Retinal pigment epithelial cell (primary cell): ENCODE measurements at regions not wholly inside any gene's neighbourhood (a gene's known extent, or its start where the extent isn't known, plus 50 kb on each side); places are given as distances from the start of the nearest gene placed in this dataset.

Experiments used
- DNase-seq: peaks from one replicate; pipeline ENCODE4 v3.0.0-alpha.2; 2010; ENCODE audit warnings: low read depth
- H3K4me3 ChIP-seq: 2 replicates; pipeline ENCODE4 v1.5.1; 2011; ENCODE audit warnings: mild to moderate bottlenecking, low read length, control low read depth, moderate library complexity
- CTCF ChIP-seq: conservative IDR thresholded peaks from 2 replicates; pipeline ENCODE4 v1.5.1; 2011; ENCODE audit warnings: low read depth, low read length, control low read depth, inconsistent platforms

DNA sequence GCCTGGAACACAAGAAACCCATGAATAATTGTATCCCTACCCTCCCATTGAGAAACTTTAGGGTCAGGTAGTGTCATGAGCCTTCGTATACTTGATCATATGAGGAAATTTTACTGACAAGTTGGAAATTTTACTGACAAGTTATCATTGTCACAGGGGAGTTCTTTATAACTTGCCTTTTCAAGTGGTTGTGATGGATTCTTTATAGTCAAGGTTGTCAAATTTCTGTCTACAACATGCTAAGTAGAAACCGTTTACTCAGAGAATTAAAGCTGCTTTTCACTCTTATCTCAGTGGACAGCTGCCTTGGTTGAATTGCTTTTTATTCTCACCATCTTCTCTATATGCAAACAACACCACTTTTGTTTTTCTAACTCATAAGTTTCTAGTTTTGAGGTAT, 1286.4 kb downstream of the EPHA7 start:
- TF ChIP-seq CTCF, result no peak
- no peak for DNase-seq
- H3K4me3 ChIP-seq, result no peak overlapping the region

GRCh38 chr6:92132457-92132856, 1286.9 kb downstream of the EPHA7 start:
- no peak for TF ChIP-seq CTCF
- no peak for DNase-seq
- H3K4me3 ChIP-seq, result no peak overlapping the region

DNA sequence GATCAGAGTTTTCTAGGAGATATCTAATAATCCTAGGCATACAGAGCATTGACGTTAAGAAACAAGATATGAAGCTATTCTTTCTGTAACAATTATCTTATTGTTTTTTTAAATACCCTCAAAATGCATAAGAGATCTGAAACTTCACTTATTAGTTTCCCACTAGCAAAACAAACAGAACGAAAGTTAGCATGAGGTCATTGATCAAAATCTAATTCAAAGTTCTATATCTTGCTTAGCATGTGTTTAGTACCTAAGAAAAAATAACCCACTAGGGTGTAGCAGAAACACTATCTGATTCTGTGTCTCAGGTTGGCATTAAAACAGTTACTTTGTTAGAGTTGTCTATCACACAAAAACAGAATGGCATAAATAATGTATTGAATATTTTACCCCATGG, 1288.4 kb downstream of the EPHA7 start:
- no peak overlapping the region for H3K4me3 ChIP-seq
- no peak for TF ChIP-seq CTCF
- no peak for DNase-seq

DNA sequence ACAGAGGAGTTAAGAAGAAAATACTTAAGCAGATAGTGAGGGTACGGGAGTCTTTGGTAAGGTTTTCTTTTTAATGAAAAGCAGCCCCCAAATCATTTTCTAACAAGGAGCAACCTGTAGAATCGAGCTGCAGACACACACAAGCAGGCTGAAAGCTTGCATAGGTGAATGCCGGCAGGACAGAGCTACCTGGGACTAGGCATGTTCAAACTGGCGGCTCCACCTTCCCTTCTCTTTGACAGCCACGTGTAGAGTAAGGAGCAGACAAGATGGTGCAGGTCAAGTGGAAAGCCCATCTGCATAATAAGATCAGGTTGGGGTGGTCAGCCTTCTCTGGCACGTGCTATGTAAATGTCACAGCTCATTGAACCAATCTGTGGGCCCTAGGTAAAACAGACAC, 1292.4 kb downstream of the EPHA7 start:
- DNase-seq, result no peak
- H3K4me3 ChIP-seq, result no peak overlapping the region
- TF ChIP-seq CTCF, result no peak

DNA sequence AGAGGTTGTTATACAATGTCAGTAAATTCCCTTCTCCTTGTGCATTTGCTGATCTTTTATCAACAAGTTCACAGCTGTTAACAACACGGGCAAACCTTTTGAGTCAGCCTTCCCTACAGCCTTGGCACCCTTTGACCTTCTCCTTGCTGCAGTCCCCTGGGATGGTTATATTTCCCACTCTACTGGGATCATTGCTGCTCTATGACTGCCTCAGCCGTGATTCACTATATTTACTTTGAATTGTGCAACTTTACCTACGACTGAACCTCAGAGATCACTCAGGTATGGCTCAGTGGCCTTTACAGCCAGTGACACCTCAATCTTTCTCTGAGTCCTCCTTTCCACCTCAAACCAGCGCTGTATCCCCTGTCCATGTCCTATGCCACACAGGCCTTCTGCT, 1293.3 kb downstream of the EPHA7 start:
- no peak for DNase-seq
- no peak for TF ChIP-seq CTCF
- H3K4me3 ChIP-seq, result no peak overlapping the region

DNA sequence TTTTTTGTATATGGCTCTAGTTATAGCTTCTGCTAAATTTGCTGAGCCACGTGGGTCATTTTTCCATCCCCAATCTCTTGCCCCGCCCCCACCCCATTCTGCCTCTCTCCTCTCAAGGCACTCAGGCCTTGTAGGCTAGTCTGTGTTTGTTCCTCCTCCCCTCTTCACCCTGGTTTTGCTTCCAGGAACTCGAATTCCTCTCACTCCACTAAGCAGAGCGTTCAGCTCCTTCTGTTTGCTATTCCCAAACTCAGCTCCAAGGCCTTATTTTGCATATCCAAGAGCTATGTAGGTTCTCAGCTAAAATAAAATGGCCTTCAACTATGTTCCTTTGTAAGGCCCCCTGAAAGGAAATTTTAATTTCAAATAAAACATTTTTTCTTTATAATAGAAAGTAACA, 1293.7 kb downstream of the EPHA7 start:
- no peak for DNase-seq
- TF ChIP-seq CTCF, result no peak
- no peak overlapping the region for H3K4me3 ChIP-seq

DNA sequence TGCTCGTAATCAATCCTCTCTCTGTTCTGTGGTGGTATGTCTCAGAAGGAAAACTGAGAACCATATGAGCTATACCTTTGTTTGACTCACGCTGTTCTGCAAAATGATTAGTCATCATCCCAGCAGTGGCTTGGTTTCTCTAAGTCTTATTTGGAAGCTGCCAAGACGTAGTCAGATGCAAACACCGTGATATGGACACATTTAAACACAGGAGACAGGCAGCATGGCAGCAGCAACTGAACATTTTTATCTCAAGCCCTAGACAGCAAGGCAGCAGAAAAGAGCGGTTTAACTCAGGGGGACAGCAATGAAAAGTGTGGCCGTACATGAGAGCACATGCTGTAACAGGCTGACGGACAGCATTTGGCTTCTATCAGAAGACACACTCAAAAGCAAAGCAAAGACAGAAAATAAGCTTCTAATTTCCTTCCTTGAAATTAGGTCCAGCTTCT, 1295.1 kb downstream of the EPHA7 start:
- H3K4me3 ChIP-seq, result no peak overlapping the region
- no peak for DNase-seq
- TF ChIP-seq CTCF, result no peak
